NB4 (cell line): ENCODE measurements at regions not wholly inside any gene's neighbourhood (a gene's known extent, or its start where the extent isn't known, plus 50 kb on each side); places are given as distances from the start of the nearest gene placed in this dataset.

Experiments
- DNase-seq: peaks from one replicate; pipeline ENCODE4 v3.0.0; 2010; ENCODE audit warnings: low read depth
- H3K4me3 ChIP-seq: one replicate; pipeline ENCODE4 v1.5.1; 2011; ENCODE audit warnings: mild to moderate bottlenecking, low read depth, low read length, moderate library complexity
- MYC ChIP-seq: IDR thresholded peaks from 2 replicates; pipeline ENCODE4 v1.6.1; 2011; ENCODE audit warnings: low read depth, low read length
- POLR2A ChIP-seq: IDR thresholded peaks from 2 replicates; pipeline ENCODE4 v1.6.1; 2011; ENCODE audit warnings: mild to moderate bottlenecking; ENCODE audit not compliant: insufficient read length; ENCODE audit errors: extremely low read depth
- TF ChIP-seq, protein P1 (sequence below): IDR thresholded peaks from 2 replicates; pipeline ENCODE4 v1.6.1; 2011; ENCODE audit warnings: low read depth, low read length
- TF ChIP-seq, protein P2 (sequence below): IDR thresholded peaks from one replicate; pipeline ENCODE4 v1.5.1; 2012; ENCODE audit warnings: low read depth, low read length

DNA sequence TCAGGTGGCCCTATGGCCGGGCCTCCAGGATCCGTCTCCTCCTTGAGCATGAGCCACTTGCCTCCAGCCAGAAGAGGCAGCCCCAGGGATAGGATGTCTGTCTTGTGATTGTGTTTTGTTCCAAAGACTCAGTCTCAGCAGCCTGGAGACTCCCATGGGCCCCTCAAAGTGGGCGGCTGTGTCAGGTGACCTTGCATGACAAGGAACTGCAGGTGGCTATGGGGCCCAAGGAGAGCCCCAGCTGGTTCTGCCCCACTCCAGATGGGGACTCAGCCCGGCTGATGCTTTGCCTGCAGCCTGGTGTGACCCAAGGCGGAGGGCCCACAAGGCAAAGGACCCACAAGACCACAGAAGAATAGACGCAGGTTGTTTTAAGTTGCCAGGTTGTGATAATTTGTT is 284.3 kb upstream of the IRX4 start:
- TF ChIP-seq, protein P1, sequence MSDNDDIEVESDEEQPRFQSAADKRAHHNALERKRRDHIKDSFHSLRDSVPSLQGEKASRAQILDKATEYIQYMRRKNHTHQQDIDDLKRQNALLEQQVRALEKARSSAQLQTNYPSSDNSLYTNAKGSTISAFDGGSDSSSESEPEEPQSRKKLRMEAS, result no peak
- TF ChIP-seq MYC (no peak), POLR2A (no peak)
- TF ChIP-seq, protein P2, sequence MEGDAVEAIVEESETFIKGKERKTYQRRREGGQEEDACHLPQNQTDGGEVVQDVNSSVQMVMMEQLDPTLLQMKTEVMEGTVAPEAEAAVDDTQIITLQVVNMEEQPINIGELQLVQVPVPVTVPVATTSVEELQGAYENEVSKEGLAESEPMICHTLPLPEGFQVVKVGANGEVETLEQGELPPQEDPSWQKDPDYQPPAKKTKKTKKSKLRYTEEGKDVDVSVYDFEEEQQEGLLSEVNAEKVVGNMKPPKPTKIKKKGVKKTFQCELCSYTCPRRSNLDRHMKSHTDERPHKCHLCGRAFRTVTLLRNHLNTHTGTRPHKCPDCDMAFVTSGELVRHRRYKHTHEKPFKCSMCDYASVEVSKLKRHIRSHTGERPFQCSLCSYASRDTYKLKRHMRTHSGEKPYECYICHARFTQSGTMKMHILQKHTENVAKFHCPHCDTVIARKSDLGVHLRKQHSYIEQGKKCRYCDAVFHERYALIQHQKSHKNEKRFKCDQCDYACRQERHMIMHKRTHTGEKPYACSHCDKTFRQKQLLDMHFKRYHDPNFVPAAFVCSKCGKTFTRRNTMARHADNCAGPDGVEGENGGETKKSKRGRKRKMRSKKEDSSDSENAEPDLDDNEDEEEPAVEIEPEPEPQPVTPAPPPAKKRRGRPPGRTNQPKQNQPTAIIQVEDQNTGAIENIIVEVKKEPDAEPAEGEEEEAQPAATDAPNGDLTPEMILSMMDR, result no peak
- DNase-seq, result no peak
- no peak overlapping the region for H3K4me3 ChIP-seq

DNA sequence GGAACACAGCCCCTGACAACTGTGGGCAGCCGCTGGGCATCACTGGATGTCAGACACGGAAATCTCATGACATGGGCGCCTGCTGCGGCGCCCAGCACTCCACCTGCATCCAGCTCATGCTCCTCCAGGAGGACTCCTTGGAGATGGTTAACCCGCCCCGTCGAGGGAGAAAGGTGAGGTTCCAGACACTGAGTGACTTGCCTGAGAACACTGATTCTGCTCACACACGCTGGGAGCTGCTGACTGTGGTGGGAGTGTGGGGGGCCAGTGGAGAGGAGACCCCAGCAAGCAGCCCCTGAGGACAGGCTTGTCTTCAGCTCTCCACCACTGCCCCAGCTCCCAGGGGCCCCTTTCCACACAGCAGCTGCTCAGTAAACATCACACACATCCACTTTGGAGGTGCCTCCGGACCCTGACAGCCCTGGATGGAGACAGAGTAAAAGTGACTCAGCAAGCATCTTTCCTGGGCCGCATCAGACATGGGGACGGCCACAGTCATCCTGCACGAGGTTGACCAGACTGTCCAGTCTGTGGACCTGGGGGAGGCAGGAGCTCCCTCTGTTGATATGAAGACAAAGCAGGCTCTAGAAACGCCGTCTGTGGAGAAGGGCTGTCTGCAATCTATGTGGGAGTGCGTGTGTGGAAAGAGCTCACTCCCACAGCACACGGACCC is 283.7 kb upstream of the IRX4 start:
- DNase-seq, result no peak
- TF ChIP-seq POLR2A (no peak), MYC (no peak)
- TF ChIP-seq, protein P1, result no peak
- TF ChIP-seq, protein P2, result no peak
- no peak overlapping the region for H3K4me3 ChIP-seq

DNA sequence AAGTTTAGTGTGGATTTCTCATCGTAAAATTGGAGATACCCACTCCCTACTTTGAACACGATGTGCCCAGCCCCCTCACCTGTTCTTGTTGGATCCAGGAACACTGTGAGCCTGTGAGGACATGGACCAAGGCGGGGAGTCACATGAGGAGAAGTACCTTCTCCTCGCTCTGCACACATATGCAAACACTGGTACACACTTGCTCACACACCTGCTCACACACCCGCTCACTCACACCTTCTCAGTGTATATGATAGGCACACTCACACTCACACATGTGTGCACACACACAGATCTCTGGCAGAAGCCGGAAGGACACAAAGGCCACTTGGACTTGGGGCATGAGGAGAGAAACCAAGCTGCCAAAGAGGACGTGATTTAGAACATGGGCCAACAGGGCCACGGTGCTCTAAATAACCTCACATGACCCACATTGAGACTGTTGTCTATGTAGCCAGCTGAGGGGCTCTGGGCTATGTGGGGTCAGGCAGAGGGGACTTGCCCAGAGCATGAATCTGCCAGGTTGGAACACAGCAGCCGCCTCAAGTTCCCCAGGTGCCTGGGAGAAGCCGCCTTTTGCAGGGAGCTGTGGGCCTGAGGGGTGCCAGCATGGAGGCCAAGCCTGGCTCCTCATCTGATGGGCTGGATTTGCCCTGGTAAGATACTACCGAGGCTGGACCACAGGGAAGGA is 283.0 kb upstream of the IRX4 start:
- H3K4me3 ChIP-seq, result no peak overlapping the region
- no peak for DNase-seq
- TF ChIP-seq MYC (no peak), POLR2A (no peak)
- TF ChIP-seq, protein P2, result no peak
- TF ChIP-seq, protein P1, result no peak

DNA sequence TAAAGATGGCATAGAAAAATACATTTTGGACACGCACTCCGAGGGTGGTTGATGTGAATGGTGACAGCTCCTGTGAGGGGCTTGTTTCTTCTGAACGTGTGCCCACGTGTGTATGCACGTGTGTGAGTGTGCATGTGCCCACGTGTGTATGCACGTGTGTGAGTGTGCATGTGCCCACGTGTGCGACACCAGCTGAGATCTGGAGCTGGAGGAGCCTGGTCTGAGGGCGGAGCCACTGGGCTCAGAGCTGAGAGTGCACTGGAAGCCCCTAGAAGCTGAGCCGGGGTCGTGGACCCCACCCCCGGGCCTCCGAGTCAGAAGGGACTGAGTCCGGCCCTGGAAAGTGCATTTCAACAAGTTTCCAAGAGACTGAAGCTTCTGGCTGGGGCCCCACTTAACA is 282.5 kb upstream of the IRX4 start:
- DNase-seq, result no peak
- TF ChIP-seq, protein P1, result peak; percentile 60
- no peak for TF ChIP-seq MYC
- TF ChIP-seq, protein P2, result no peak
- TF ChIP-seq POLR2A, result no peak
- no peak overlapping the region for H3K4me3 ChIP-seq

DNA sequence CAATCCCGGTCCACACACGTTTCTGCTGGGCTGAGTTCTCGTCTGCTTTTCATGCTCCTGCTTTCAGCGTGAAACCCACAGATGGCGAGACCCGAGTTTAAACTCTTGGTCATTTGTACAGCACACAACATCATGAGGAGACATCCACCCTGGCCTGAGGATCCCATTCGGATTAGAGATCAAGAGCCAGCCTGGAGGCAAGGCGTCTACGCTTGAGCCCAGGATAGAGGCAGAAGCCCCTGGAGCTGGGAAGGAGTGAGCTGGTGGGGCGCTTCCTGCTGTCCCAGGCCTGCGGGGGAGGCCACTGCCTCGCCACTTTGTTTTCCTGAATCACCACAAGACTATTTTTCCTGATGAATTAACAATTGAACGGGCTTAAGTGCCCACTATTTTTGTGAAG is 281.9 kb upstream of the IRX4 start:
- TF ChIP-seq MYC (no peak), POLR2A (no peak)
- TF ChIP-seq, protein P1, result no peak
- TF ChIP-seq, protein P2, result no peak
- no peak overlapping the region for H3K4me3 ChIP-seq
- DNase-seq, result no peak
